HEK293 (cell line): ENCODE measurements at regions not wholly inside any gene's neighbourhood (a gene's known extent, or its start where the extent isn't known, plus 50 kb on each side); places are given as distances from the start of the nearest gene placed in this dataset.

Experiments
- CTCF ChIA-PET: fragments of 350-600 bp; formaldehyde crosslinking; extraction: SDS; loops from one replicate; lab custom pipeline; 2021; ENCODE audit warnings: antibody characterized with exemption; lab: Yijun Ruan, JAX
- POLR2A ChIA-PET: fragments of 300-600 bp; formaldehyde crosslinking; extraction: SDS; loops from one replicate; lab custom pipeline; 2020; ENCODE audit warnings: antibody characterized with exemption, inconsistent platforms; lab: Yijun Ruan, JAX
- H3K27ac ChIP-seq: fragments of 200-500 bp; sonication (Bioruptor generic); 2 replicates; pipeline ENCODE4 v1.5.1; 2014; ENCODE audit warnings: low read depth, low read length, control low read depth, inconsistent platforms; ENCODE audit errors: extremely low read depth
- H3K36me3 ChIP-seq, 2 experiments: fragments of 200-500 bp in 1 of 2; sonication (Bioruptor generic) in 1 of 2; 1 replicate in 1 of 2; 2 replicates in 1 of 2; pipeline ENCODE4 v1.5.1; 2014 to 2017; ENCODE audit warnings: inconsistent platforms in 2 of 2, low read length in 2 of 2; ENCODE audit not compliant: control insufficient read depth in 2 of 2, insufficient read depth in 1 of 2
- H3K4me1 ChIP-seq: fragments of 200-500 bp; sonication (Bioruptor generic); 2 replicates; pipeline ENCODE4 v1.5.1; 2014; ENCODE audit warnings: mild to moderate bottlenecking, low read length, inconsistent platforms; ENCODE audit not compliant: control insufficient read depth, insufficient read depth
- H3K4me3 ChIP-seq: 2 replicates; pipeline ENCODE4 v1.5.1; 2011; ENCODE audit warnings: low read depth, mild to moderate bottlenecking, control low read depth, low read length, moderate library complexity
- H3K9me3 ChIP-seq: fragments of 200-500 bp; sonication (Bioruptor generic); 2 replicates; pipeline ENCODE4 v1.5.1; 2014; ENCODE audit warnings: low read depth, low read length, inconsistent platforms; ENCODE audit not compliant: control insufficient read depth, insufficient read depth
- HOXC10 ChIP-seq: sonication (generic); formaldehyde crosslinking; IDR thresholded peaks from 2 replicates; pipeline ENCODE4 v1.8.1; 2023; ENCODE audit warnings: mild to moderate bottlenecking, missing genetic modification reagents
- ZFP3 ChIP-seq: fragments of 450-650 bp; formaldehyde crosslinking; IDR thresholded peaks from 2 replicates; pipeline ENCODE4 v1.5.1; 2016; ENCODE audit warnings: low read depth, missing biosample characterization, missing genetic modification characterization
- ZNF132 ChIP-seq: fragments of 450-650 bp; formaldehyde crosslinking; IDR thresholded peaks from 2 replicates; pipeline ENCODE4 v1.5.1; 2017; ENCODE audit warnings: missing biosample characterization, missing genetic modification characterization, borderline replicate concordance
- ZNF133 ChIP-seq: fragments of 450-650 bp; formaldehyde crosslinking; IDR thresholded peaks from 2 replicates; pipeline ENCODE4 v1.5.1; 2016; ENCODE audit warnings: missing biosample characterization, missing genetic modification characterization
- ZNF239 ChIP-seq: fragments of 450-650 bp; formaldehyde crosslinking; IDR thresholded peaks from 2 replicates; pipeline ENCODE4 v1.5.1; 2016; ENCODE audit warnings: missing biosample characterization, missing genetic modification characterization
- ZNF274 ChIP-seq, 2 experiments: fragments of 200-500 bp in 1 of 2; fragments of 450-650 bp in 1 of 2; sonication (Bioruptor generic) in 1 of 2; formaldehyde crosslinking in 1 of 2; IDR thresholded peaks; 2 replicates each; pipeline versions ENCODE4 v1.5.1 to v1.6.1; 2014 to 2016; ENCODE audit warnings: borderline replicate concordance in 1 of 2, inconsistent platforms in 1 of 2, low read length in 1 of 2, missing biosample characterization in 1 of 2, missing genetic modification characterization in 1 of 2
- ZNF292 ChIP-seq: fragments of 450-650 bp; formaldehyde crosslinking; IDR thresholded peaks from 2 replicates; pipeline ENCODE4 v1.5.1; 2016; ENCODE audit warnings: low read depth, missing biosample characterization, missing genetic modification characterization, borderline replicate concordance
- ZNF354C ChIP-seq: fragments of 450-650 bp; formaldehyde crosslinking; IDR thresholded peaks from 2 replicates; pipeline ENCODE4 v1.5.1; 2016; ENCODE audit warnings: missing biosample characterization, missing genetic modification characterization, low read depth, borderline replicate concordance
- ZNF366 ChIP-seq: fragments of 450-650 bp; formaldehyde crosslinking; conservative IDR thresholded peaks from 2 replicates; pipeline ENCODE4 v1.5.1; 2016; ENCODE audit warnings: missing biosample characterization, missing genetic modification characterization
- ZNF391 ChIP-seq: fragments of 450-650 bp; formaldehyde crosslinking; IDR thresholded peaks from 2 replicates; pipeline ENCODE4 v1.5.1; 2016; ENCODE audit warnings: low read depth, missing biosample characterization, missing genetic modification characterization, borderline replicate concordance
- ZNF423 ChIP-seq: fragments of 450-650 bp; formaldehyde crosslinking; IDR thresholded peaks from 2 replicates; pipeline ENCODE4 v1.5.1; 2016; ENCODE audit warnings: missing biosample characterization, missing genetic modification characterization
- ZNF549 ChIP-seq: fragments of 450-650 bp; IDR thresholded peaks from 2 replicates; pipeline ENCODE4 v1.5.1; 2018; ENCODE audit warnings: missing biosample characterization, missing genetic modification characterization, mild to moderate bottlenecking, inconsistent platforms, moderate library complexity
- ZNF560 ChIP-seq: fragments of 450-650 bp; formaldehyde crosslinking; IDR thresholded peaks from 2 replicates; pipeline ENCODE4 v1.5.1; 2017; ENCODE audit warnings: missing biosample characterization, missing genetic modification characterization, borderline replicate concordance
- ZNF585B ChIP-seq: fragments of 450-650 bp; formaldehyde crosslinking; IDR thresholded peaks from 2 replicates; pipeline ENCODE4 v1.5.1; 2016; ENCODE audit warnings: missing biosample characterization, missing genetic modification characterization
- ZNF596 ChIP-seq: fragments of 450-650 bp; IDR thresholded peaks from 2 replicates; pipeline ENCODE4 v1.5.0; 2018; ENCODE audit warnings: missing biosample characterization, mild to moderate bottlenecking, missing genetic modification characterization, moderate library complexity
- ZNF621 ChIP-seq: fragments of 450-650 bp; formaldehyde crosslinking; IDR thresholded peaks from 2 replicates; pipeline ENCODE4 v1.5.1; 2017; ENCODE audit warnings: missing biosample characterization, missing genetic modification characterization
- ZNF76 ChIP-seq: fragments of 450-650 bp; formaldehyde crosslinking; IDR thresholded peaks from 2 replicates; pipeline ENCODE4; 2016; ENCODE audit warnings: low read depth, missing biosample characterization, missing genetic modification characterization, borderline replicate concordance
- TF ChIP-seq, protein P1 (sequence below): fragments of 450-650 bp; formaldehyde crosslinking; IDR thresholded peaks from 2 replicates; pipeline ENCODE4 v1.5.1; 2016; ENCODE audit warnings: missing biosample characterization, missing genetic modification characterization, borderline replicate concordance
- TF ChIP-seq, protein P2 (sequence below): fragments of 450-650 bp; formaldehyde crosslinking; IDR thresholded peaks from 2 replicates; pipeline ENCODE4 v1.5.1; 2016; ENCODE audit warnings: missing biosample characterization, missing genetic modification characterization
- TF ChIP-seq, protein P3 (sequence below): fragments of 450-650 bp; formaldehyde crosslinking; IDR thresholded peaks from 2 replicates; pipeline ENCODE4 v1.5.1; 2017; ENCODE audit warnings: missing biosample characterization, mild to moderate bottlenecking, missing genetic modification characterization, moderate library complexity
- TF ChIP-seq, protein P4 (sequence below): fragments of 450-650 bp; formaldehyde crosslinking; IDR thresholded peaks from 2 replicates; pipeline ENCODE4 v1.5.1; 2016; ENCODE audit warnings: missing biosample characterization, missing genetic modification characterization

DNA sequence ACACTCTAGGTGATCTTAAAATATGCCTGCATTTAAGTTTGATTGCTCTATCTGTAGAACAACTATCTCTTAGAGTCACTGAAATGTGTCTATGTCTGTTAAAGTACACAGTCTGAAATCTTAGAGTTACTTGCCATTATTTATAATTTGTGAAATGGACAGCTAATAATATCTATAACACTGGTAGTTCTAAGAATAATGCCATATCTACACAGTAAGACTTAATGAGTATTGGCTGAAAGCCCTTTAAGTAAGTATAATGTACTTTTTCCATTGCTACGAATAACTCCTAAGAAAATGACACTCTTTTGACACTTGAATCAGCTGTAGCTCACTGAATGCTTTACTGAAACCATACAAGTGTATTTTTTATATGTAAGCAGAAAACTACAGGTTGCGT is 567.4 kb upstream of the PCDH15 start:
- Histone ChIP-seq H3K27ac (no peak overlapping the region), H3K9me3 (no peaks in the 10 kb centered on the region), H3K4me1 (no peaks in the 10 kb centered on the region), H3K4me3 (no peak overlapping the region), H3K36me3 (no peaks in the 10 kb centered on the region)
- TF ChIP-seq ZNF423 (tag by site-specific recombination), result no peak
- ChIA-PET CTCF (no interaction called here), POLR2A (no interaction called here)

- Histone ChIP-seq H3K4me1 (no peaks in the 10 kb centered on the region), H3K27ac (no peak overlapping the region), H3K9me3 (no peaks in the 10 kb centered on the region), H3K4me3 (no peak overlapping the region), H3K36me3 (no peaks in the 10 kb centered on the region)
- ChIA-PET POLR2A (no interaction called here), CTCF (no interaction called here)
- TF ChIP-seq ZFP3 (tag by site-specific recombination) (no peak), ZNF549 (tag by site-specific recombination) (no peak), ZNF596 (no peak), ZNF354C (tag by site-specific recombination) (no peak), ZNF274 (IDR thresholded peaks at IDR 0.05; ENCODE audit: low read length) (no peak), ZNF274 (tag by site-specific recombination; IDR thresholded peaks at IDR 0.05; ENCODE audit: borderline replicate concordance) (no peak), ZNF132 (tag by site-specific recombination) (no peak), ZNF560 (no peak), ZNF239 (no peak)
- TF ChIP-seq, protein P1, sequence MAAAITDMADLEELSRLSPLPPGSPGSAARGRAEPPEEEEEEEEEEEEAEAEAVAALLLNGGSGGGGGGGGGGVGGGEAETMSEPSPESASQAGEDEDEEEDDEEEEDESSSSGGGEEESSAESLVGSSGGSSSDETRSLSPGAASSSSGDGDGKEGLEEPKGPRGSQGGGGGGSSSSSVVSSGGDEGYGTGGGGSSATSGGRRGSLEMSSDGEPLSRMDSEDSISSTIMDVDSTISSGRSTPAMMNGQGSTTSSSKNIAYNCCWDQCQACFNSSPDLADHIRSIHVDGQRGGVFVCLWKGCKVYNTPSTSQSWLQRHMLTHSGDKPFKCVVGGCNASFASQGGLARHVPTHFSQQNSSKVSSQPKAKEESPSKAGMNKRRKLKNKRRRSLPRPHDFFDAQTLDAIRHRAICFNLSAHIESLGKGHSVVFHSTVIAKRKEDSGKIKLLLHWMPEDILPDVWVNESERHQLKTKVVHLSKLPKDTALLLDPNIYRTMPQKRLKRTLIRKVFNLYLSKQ, result no peak
- TF ChIP-seq, protein P2, sequence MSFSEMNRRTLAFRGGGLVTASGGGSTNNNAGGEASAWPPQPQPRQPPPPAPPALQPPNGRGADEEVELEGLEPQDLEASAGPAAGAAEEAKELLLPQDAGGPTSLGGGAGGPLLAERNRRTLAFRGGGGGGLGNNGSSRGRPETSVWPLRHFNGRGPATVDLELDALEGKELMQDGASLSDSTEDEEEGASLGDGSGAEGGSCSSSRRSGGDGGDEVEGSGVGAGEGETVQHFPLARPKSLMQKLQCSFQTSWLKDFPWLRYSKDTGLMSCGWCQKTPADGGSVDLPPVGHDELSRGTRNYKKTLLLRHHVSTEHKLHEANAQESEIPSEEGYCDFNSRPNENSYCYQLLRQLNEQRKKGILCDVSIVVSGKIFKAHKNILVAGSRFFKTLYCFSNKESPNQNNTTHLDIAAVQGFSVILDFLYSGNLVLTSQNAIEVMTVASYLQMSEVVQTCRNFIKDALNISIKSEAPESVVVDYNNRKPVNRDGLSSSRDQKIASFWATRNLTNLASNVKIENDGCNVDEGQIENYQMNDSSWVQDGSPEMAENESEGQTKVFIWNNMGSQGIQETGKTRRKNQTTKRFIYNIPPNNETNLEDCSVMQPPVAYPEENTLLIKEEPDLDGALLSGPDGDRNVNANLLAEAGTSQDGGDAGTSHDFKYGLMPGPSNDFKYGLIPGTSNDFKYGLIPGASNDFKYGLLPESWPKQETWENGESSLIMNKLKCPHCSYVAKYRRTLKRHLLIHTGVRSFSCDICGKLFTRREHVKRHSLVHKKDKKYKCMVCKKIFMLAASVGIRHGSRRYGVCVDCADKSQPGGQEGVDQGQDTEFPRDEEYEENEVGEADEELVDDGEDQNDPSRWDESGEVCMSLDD (tag by site-specific recombination), result no peak
These were observed 566.5 kb upstream of the PCDH15 start for GRCh38 chr10:55367555-55367954.

GRCh38 chr10:55358539-55358938 is 557.5 kb upstream of the PCDH15 start:
- POLR2A ChIA-PET, result no interaction called here
- no peaks in the 10 kb centered on the region for H3K4me1 ChIP-seq
- no peak overlapping the region for H3K4me3 ChIP-seq
- H3K9me3 ChIP-seq, result no peaks in the 10 kb centered on the region
- TF ChIP-seq HOXC10 (CRISPR knock-in tag), result no peak
- no peak for TF ChIP-seq ZNF76
- no peak for TF ChIP-seq ZNF292 (tag by site-specific recombination)
- TF ChIP-seq, protein P3, sequence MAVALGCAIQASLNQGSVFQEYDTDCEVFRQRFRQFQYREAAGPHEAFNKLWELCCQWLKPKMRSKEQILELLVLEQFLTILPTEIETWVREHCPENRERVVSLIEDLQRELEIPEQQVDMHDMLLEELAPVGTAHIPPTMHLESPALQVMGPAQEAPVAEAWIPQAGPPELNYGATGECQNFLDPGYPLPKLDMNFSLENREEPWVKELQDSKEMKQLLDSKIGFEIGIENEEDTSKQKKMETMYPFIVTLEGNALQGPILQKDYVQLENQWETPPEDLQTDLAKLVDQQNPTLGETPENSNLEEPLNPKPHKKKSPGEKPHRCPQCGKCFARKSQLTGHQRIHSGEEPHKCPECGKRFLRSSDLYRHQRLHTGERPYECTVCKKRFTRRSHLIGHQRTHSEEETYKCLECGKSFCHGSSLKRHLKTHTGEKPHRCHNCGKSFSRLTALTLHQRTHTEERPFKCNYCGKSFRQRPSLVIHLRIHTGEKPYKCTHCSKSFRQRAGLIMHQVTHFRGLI (tag by site-specific recombination), result no peak
- TF ChIP-seq ZNF621, result no peak
- TF ChIP-seq ZNF585B (tag by site-specific recombination), result no peak
- no peak for TF ChIP-seq ZNF391 (tag by site-specific recombination)
- no peak for TF ChIP-seq ZNF133 (tag by site-specific recombination)
- TF ChIP-seq, protein P4, sequence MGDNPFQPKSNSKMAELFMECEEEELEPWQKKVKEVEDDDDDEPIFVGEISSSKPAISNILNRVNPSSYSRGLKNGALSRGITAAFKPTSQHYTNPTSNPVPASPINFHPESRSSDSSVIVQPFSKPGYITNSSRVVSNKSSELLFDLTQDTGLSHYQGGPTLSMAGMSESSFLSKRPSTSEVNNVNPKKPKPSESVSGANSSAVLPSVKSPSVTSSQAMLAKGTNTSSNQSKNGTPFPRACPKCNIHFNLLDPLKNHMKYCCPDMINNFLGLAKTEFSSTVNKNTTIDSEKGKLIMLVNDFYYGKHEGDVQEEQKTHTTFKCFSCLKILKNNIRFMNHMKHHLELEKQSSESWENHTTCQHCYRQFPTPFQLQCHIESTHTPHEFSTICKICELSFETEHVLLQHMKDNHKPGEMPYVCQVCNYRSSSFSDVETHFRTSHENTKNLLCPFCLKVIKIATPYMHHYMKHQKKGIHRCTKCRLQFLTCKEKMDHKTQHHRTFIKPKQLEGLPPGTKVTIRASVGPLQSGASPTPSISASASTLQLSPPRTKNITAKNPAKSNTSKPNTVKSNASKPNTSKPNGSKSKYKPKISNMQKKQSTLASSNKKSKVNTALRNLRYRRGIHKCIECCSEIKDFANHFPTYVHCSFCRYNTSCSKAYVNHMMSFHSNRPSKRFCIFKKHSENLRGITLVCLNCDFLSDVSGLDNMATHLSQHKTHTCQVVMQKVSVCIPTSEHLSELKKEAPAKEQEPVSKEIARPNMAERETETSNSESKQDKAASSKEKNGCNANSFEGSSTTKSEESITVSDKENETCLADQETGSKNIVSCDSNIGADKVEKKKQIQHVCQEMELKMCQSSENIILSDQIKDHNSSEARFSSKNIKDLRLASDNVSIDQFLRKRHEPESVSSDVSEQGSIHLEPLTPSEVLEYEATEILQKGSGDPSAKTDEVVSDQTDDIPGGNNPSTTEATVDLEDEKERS, result no peak
- TF ChIP-seq ZNF366 (tag by site-specific recombination), result no peak
- TF ChIP-seq, all 188 proteins: peak for 0
- no peak overlapping the region for H3K27ac ChIP-seq
- CTCF ChIA-PET, result no interaction called here
- no peaks in the 10 kb centered on the region for H3K36me3 ChIP-seq
